OCI-LY1 (cell line): ENCODE measurements at regions not wholly inside any gene's neighbourhood (a gene's known extent, or its start where the extent isn't known, plus 50 kb on each side); places are given as distances from the start of the nearest gene placed in this dataset.
"Not testable (repeated sequence)": the region's sequence is repeated elsewhere in the genome, so short reads cannot be mapped to it uniquely, and the experiment has no call there.

Experiments used
- H2AFZ ChIP-seq: fragments of 200-600 bp; sonication (generic), shearing (Covaris generic); 2 replicates; pipeline ENCODE4 v1.6.0; 2014; ENCODE audit warnings: antibody characterized with exemption, mild to moderate bottlenecking, low read length
- H3F3A ChIP-seq: fragments of 200-600 bp; sonication (generic), shearing (Covaris generic); 2 replicates; pipeline ENCODE4 v1.6.0; 2014; ENCODE audit warnings: mild to moderate bottlenecking, antibody characterized with exemption, low read length, moderate library complexity; ENCODE audit not compliant: insufficient read depth
- H3K27ac ChIP-seq: fragments of 200-600 bp; sonication (generic); 2 replicates; pipeline ENCODE4 v1.5.1; 2014; ENCODE audit warnings: low read length, mixed run types, mild to moderate bottlenecking, low read depth; ENCODE audit not compliant: poor library complexity, severe bottlenecking
- H3K27me3 ChIP-seq: fragments of 200-600 bp; sonication (generic); 2 replicates; pipeline ENCODE4 v1.6.0; 2014; ENCODE audit warnings: antibody characterized with exemption, mild to moderate bottlenecking, low read length, moderate library complexity; ENCODE audit not compliant: insufficient read depth
- H3K36me3 ChIP-seq: fragments of 200-600 bp; sonication (generic); 2 replicates; pipeline ENCODE4 v1.6.1; 2014; ENCODE audit warnings: mild to moderate bottlenecking, antibody characterized with exemption, low read length, moderate library complexity, mixed read lengths; ENCODE audit not compliant: insufficient read depth
- H3K4me1 ChIP-seq: fragments of 200-600 bp; sonication (generic); 2 replicates; pipeline ENCODE4 v1.5.1; 2014; ENCODE audit warnings: mild to moderate bottlenecking, low read length, moderate library complexity; ENCODE audit not compliant: insufficient read depth, severe bottlenecking
- H3K4me2 ChIP-seq: fragments of 200-600 bp; sonication (generic), shearing (Covaris generic); 2 replicates; pipeline ENCODE4 v1.6.1; 2014; ENCODE audit warnings: low read length
- H3K4me3 ChIP-seq: fragments of 200-600 bp; sonication (generic); 2 replicates; pipeline ENCODE4 v1.5.1; 2014; ENCODE audit warnings: low read length, low read depth, mild to moderate bottlenecking, mixed read lengths; ENCODE audit not compliant: poor library complexity, severe bottlenecking
- H3K79me2 ChIP-seq: fragments of 200-600 bp; shearing (Covaris generic); 2 replicates; pipeline ENCODE4 v1.6.1; 2016; ENCODE audit warnings: mixed run types, low read length, mixed read lengths; ENCODE audit not compliant: insufficient read depth
- H3K9ac ChIP-seq: fragments of 200-600 bp; sonication (generic), shearing (Covaris generic); 2 replicates; pipeline ENCODE4 v1.6.1; 2014; ENCODE audit warnings: mild to moderate bottlenecking, low read length, mixed read lengths
- H3K9me2 ChIP-seq: fragments of 200-600 bp; sonication (generic), shearing (Covaris generic); 2 replicates; pipeline ENCODE4 v1.6.1; 2014; ENCODE audit warnings: low read depth, mild to moderate bottlenecking, low read length, mixed read lengths
- H3K9me3 ChIP-seq: fragments of 200-600 bp; shearing (Covaris generic); 2 replicates; pipeline ENCODE4 v1.6.1; 2014; ENCODE audit warnings: low read length, mixed read lengths
- H4K20me1 ChIP-seq: fragments of 200-600 bp; sonication (generic), shearing (Covaris generic); 2 replicates; pipeline ENCODE4 v1.6.0; 2016; ENCODE audit warnings: mild to moderate bottlenecking, low read length; ENCODE audit not compliant: insufficient read depth

DNA sequence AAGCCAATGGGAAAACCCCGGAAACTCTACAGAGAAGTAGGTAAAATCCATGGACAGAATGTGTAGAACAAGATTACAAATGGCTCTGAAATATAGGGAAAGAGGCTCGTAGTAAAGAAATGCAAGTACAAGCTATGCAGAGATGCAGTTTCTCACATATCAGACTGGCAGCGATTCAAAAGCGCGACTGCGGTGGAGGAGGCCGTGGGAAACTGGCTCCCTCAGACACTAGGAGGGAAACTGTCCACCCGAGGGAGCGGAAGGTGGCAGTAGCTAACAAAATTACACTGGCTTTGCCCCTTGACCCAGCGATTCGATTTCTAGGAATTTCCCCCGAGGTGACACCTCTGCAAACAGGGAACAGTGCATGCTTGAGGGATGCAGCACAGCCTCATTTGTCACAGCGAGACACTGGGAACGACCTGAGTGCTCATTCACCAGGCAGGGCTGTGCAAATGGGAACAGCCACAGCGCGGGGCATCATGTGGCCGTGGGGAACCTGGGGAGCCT is 349.3 kb downstream of the CNTNAP3B start:
- not testable (repeated sequence) for H3K9me3 ChIP-seq, H3K4me2 ChIP-seq, H2AFZ ChIP-seq, H3K27me3 ChIP-seq, H3K9ac ChIP-seq, H3K9me2 ChIP-seq, H3F3A ChIP-seq, H4K20me1 ChIP-seq, H3K4me3 ChIP-seq, H3K36me3 ChIP-seq, H3K79me2 ChIP-seq, H3K4me1 ChIP-seq, H3K27ac ChIP-seq

DNA sequence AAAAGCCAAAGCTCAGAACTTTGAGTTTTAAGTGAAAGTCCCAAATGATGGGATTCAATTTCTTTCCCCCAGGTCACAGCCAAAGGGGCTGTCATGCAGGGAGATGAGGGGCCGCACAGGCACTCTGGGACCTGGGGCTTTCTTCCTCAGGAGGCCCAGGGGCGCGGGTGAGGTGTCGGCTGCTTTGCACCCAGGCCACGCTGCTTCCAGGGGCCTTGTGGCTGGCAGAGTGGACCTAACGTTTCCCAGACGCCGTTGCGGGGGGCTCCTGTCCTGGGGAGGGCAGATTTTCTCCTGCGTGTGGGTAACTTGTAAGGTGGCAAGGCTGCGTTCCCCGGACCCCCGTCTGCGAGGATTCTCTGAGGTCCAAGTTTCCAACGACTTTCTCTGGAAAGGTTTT is 350.0 kb downstream of the CNTNAP3B start:
- H3K27ac ChIP-seq, H3K9me2 ChIP-seq, H3K4me3 ChIP-seq, H3K79me2 ChIP-seq, H2AFZ ChIP-seq, H3F3A ChIP-seq, H3K9ac ChIP-seq, H3K4me1 ChIP-seq, H4K20me1 ChIP-seq, H3K36me3 ChIP-seq, H3K27me3 ChIP-seq, H3K4me2 ChIP-seq, H3K9me3 ChIP-seq: not testable (repeated sequence)

DNA sequence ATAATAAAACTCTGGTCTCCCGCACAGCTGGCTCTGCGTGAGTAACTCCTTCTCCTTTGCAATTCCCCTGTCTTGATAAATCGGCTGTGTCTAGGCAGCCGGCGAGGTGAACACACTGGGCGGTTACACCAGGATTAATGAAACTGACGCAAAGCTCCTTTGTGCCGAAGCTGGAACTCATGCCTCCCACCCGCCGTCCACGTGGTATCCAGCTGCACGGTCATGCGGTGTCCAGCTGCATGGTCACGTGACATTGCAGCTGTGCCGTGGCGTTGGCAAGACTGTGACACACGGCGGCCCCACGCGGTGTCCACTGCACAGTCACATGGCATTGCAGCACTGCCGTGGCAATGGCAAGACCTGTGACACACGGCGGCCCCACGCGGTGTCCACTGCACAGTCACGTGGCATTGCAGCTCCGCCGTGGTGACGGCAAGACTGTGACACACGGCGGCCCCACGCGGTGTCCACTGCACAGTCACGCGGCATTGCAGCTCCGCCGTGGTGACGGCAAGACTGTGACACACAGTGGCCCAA is 350.6 kb downstream of the CNTNAP3B start:
- not testable (repeated sequence) for H3K79me2 ChIP-seq, H3K9ac ChIP-seq, H3K36me3 ChIP-seq, H3K9me3 ChIP-seq, H3F3A ChIP-seq, H2AFZ ChIP-seq, H3K4me3 ChIP-seq, H3K4me1 ChIP-seq, H3K27ac ChIP-seq, H3K4me2 ChIP-seq, H4K20me1 ChIP-seq, H3K27me3 ChIP-seq, H3K9me2 ChIP-seq

DNA sequence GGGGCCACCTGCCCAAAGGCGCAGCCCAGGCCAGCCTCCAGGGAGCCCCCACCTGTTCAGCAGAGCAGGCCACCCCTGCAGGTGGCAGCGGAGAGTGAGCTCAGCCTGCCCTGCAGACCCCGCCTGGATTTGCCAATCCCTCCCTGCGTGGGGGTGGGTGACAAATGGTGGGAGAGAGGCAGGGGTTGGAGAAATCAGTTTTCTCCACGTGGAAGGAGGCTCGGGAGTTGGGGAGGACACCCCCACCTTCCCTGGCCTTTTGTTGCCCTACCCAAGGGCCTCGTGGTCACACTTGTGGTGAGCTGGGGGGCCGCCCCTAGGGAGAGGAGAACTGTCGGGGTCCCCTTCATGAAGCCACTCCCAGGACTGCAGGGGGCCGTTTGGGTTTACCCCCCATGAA is 351.7 kb downstream of the CNTNAP3B start:
- H3F3A ChIP-seq, H3K9me2 ChIP-seq, H3K4me3 ChIP-seq, H3K9ac ChIP-seq, H3K79me2 ChIP-seq, H2AFZ ChIP-seq, H3K27ac ChIP-seq, H4K20me1 ChIP-seq, H3K36me3 ChIP-seq, H3K27me3 ChIP-seq, H3K9me3 ChIP-seq, H3K4me1 ChIP-seq, H3K4me2 ChIP-seq: not testable (repeated sequence)

DNA sequence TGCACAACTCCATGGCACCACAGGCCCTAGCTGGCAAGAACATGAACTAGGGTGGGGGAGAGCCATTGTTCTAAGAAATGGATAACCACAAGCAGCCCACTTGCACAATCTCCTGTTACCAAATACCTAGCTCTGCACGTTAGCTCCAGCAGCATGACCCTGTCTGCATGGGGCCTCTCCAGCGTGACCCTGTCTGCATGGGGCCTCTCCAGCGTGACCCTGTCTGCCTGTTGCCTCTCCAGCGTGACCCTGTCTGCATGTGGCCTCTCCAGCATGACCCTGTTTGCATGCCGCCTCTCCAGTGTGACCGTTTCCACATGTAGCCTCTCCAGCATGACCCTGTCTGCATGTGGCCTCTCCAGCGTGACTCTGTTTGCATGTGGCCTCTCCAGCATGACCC is 356.7 kb downstream of the CNTNAP3B start:
- not testable (repeated sequence) for H3K4me2 ChIP-seq, H3K27me3 ChIP-seq, H2AFZ ChIP-seq, H3K9me3 ChIP-seq, H3K4me3 ChIP-seq, H3K79me2 ChIP-seq, H3K4me1 ChIP-seq, H3F3A ChIP-seq, H3K36me3 ChIP-seq, H3K9ac ChIP-seq, H4K20me1 ChIP-seq, H3K27ac ChIP-seq, H3K9me2 ChIP-seq

DNA sequence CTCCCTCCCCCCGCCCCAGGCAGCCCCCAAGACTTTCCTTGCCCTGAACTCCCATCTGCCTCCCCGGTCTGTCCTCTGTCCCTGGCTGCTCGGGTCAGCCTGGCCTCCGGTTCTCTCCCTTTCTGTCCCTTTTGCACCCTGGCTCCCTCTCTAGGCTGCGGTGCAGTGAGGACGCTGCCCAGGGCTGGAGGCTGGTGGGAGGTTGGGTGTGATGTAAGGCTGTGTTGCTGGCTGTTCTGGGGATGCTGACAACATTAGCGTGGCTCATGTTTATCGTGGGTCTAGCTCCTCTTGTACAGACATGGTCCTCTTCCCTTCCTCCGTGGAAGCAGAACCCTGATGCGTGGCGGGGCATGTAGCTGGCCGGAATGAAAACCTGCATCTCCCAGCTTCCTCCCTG is 357.5 kb downstream of the CNTNAP3B start:
- H3K9me2 ChIP-seq, H3K36me3 ChIP-seq, H3F3A ChIP-seq, H2AFZ ChIP-seq, H3K9ac ChIP-seq, H3K4me3 ChIP-seq, H3K27ac ChIP-seq, H4K20me1 ChIP-seq, H3K4me2 ChIP-seq, H3K4me1 ChIP-seq, H3K9me3 ChIP-seq, H3K27me3 ChIP-seq, H3K79me2 ChIP-seq: not testable (repeated sequence)

DNA sequence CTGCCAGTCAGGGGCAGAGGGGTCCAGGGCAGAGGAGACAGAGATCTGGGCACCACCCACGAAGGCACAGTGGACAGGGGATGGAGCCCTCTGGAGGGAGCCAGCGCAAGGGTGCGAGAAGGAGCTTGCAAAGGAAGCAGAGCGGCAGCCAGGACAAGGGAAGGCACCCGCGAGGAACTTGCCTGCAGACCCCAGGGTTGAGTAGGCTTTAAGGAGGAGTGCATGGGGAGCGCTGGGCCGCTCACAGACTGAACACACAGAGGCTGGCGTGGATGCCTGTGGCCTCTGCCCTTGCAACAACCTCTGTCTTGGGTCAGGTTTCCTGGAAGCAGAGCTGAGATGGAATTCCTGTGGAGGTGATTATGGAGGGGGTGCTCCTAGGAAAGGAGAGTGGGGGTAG is 374.4 kb downstream of the CNTNAP3B start:
- H3K9me2 ChIP-seq, H3K79me2 ChIP-seq, H3K36me3 ChIP-seq, H3K4me3 ChIP-seq, H3K4me2 ChIP-seq, H3K4me1 ChIP-seq, H3K9ac ChIP-seq, H2AFZ ChIP-seq, H4K20me1 ChIP-seq, H3K9me3 ChIP-seq, H3K27ac ChIP-seq, H3F3A ChIP-seq, H3K27me3 ChIP-seq: not testable (repeated sequence)

DNA sequence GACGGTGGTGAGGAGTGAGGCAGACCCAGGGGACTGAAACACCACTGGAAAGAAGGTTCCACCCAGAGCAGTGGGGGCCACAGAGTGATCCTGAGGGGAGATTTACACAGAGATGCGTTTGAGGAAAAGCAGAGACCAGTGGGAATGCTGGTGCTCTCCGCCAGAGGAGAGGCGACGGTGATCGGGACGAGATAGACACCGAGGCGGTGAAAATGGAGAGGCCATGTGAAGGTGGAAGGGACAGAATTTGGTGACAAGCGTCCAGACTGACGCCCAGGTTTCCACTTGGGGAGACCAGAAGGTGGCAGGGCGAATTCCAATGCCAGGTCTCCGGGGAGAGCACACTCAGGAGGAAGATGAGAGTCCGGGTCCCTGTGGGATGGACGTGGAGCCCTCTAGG is 374.8 kb downstream of the CNTNAP3B start:
- H3F3A ChIP-seq, H4K20me1 ChIP-seq, H3K4me2 ChIP-seq, H3K79me2 ChIP-seq, H3K4me3 ChIP-seq, H3K27ac ChIP-seq, H3K4me1 ChIP-seq, H3K9ac ChIP-seq, H2AFZ ChIP-seq, H3K9me3 ChIP-seq, H3K36me3 ChIP-seq, H3K27me3 ChIP-seq, H3K9me2 ChIP-seq: not testable (repeated sequence)
